Suprapubic skin (tissue), 4 donors: ENCODE measurements at regions not wholly inside any gene's neighbourhood (a gene's known extent, or its start where the extent isn't known, plus 50 kb on each side); places are given as distances from the start of the nearest gene placed in this dataset.

Experiments used
- CTCF ChIP-seq, 2 donors: fragments of 200-600 bp in 1 of 2; fragments of 450-650 bp in 1 of 2; sonication (generic) in 1 of 2; IDR thresholded peaks; one replicate each; pipeline ENCODE4 v1.5.1; 2016 to 2019; ENCODE audit warnings: antibody characterized with exemption in 2 of 2, mild to moderate bottlenecking in 1 of 2, moderate library complexity in 1 of 2
- POLR2A ChIP-seq, 2 donors: fragments of 450-650 bp; IDR thresholded peaks; one replicate each; pipeline ENCODE4 v1.6.1; 2017; ENCODE audit warnings: antibody characterized with exemption in 2 of 2, mild to moderate bottlenecking in 2 of 2, moderate library complexity in 2 of 2
- POLR2AphosphoS5 ChIP-seq, 3 donors: sonication (generic); formaldehyde crosslinking; IDR thresholded peaks; one replicate each; pipeline ENCODE4 v1.6.1; 2017; ENCODE audit warnings: antibody characterized with exemption in 3 of 3

GRCh38 chr2:173802518-173802917 lies 162.7 kb downstream of the SP3 start:
- TF ChIP-seq POLR2AphosphoS5 (IDR thresholded peaks at IDR 0.05) (no peak), POLR2A (IDR thresholded peaks at IDR 0.05) (no peak), CTCF (IDR thresholded peaks at IDR 0.05) (no peak)
